ENCODE measurements at regions not wholly inside any gene's neighbourhood (a gene's known extent, or its start where the extent isn't known, plus 50 kb on each side); places are given as distances from the start of the nearest gene placed in this dataset.
A peak's percentile ranks its signal among the peaks of the same experiment; 100 is the strongest.
"Not testable (repeated sequence)": the region's sequence is repeated elsewhere in the genome, so short reads cannot be mapped to it uniquely, and the experiment has no call there.

DNA sequence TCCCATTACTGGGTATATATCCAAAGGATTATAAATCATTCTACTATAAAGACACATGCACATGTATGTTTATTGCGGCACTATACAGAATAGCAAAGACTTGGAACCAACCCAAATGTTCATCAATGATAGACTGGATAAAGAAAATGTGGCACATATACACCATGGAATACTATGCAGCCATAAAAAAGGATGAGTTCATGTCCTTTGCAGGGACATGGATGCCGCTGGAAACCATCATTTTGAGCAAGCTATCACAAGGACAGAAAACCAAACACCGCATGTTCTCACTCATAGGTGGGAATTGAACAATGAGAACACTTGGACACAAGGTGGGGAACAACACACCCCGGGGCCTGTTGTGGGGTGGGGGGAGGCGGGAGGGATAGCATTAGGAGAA is 57.0 kb upstream of the NEUROD1 start:
- DNase-seq: not testable (repeated sequence)

DNA sequence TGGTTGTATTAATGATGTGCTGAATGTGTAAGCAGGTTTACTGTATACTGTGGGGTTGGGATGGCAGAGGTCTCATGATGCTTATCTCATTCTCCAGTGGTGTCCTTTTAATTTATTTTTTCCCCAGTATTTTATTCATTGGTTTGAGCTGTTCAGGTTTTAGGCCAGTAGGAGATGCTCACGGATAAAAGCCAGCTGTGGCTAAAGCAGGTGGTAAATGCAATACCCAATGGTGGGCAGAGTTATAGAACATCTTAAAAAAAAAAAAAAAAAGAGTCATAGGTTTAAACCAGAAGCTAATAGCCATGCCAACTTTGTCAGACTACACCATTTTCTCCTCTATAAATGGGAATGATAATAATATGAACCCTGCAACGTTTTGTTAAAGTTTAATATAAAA is 57.8 kb upstream of the NEUROD1 start:
- DNase-seq: no peak

DNA sequence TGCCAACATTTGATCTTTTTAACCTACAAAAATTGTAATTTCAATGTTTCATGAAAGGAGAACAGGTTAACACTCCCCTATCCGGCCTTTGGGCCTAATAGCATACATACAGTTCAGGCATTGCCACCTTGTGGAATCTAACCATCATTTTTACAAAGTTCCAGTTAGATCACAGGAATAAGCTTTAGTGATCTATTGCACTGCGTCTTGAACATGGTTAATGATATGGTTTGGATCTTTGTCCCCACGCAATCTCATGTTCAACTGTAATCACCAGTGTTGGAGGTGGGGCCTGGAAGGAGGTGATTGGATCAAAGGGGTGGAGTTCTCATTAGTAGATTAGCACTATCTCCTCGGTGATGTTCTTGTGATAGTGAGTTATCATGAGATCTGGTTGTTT is 58.2 kb upstream of the NEUROD1 start:
- no peak for DNase-seq

DNA sequence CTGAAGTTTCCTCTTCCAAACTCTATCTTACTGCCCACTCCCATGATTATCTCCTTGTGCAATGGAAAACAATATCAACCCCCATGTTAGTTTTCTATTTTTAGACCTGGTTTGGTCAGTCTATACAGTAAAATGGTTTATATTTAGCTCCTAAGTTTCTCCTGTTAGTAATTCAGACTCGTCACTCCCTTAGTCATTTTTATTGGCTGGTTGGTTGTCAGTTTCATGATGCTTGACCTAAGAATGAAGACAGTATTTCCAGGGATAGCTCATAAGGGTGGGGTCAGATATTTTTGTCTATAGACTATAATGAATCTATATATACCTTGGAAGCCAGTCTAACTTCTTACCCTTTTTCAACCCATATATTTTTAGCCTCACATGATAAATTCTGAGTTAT is 61.4 kb upstream of the NEUROD1 start:
- no peak for DNase-seq

DNA sequence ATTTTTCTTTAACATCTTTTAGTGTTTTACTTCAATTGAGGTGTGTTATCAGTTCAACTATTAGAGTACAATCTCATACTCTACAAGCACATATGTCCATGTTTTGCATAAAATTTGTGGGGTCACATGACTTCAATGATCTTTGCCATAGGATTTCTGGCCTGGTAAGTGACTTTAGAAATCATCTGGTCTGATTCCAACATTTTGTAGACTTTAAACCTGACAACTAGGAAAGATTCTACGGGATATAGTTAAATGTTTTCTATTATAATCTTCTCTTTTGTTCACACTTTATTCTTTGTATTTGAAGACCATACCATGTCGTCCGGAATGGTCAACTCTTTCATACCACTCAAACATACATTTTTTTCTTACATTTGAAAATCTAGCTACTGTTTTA is 62.0 kb upstream of the NEUROD1 start:
- DNase-seq: no peak

DNA sequence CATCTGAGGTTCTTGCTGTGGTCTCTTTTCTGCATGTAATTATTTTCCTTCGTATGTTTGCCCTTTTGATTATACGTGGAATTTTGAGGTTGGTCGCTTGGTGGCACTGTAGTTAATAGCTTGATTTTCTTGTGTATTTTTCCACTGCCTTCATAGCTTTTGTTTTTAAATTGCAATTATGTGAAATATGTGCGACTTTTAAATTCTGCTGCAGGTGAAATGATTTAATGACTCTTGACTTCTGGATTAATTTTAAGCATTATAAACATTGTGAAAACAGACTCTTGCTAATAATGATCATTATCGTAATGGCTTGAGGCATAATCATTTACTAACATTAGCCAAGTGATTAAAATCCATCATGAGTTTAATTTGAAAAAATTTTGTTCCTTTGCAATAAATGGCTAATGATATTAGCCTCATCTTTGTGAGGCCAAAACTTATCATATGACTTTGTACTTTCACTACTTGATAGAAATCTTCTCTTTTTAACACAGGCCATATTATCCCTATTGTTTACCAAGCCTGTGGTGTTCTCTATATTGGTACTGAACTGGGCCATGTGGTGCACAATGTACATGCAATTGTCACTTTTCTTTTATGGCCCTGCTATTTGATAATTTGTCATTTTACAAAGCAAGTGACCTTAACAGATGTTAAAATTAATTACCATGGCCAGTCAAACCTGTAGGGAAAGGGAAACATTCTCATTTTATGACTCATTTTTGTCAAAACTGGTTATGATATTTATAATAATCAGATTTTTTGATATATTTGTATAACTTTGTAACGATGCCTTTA is 62.8 kb upstream of the NEUROD1 start:
- DNase-seq: peak; percentile 63

DNA sequence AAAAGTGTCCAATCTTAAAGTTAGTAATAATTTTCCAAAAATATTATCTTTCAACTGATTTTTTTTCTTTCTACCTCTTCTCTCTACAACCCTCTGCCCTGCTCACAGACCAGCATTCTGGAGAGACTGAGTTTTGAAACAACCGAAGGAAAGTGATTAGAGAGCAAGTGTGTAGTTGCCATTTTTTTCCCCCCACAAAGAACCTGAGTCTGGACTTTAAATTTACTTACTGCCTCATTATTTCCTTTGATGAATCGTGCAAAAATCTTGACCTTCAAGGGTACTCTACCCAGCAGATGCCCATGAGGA is 63.4 kb upstream of the NEUROD1 start:
- DNase-seq: no peak

DNA sequence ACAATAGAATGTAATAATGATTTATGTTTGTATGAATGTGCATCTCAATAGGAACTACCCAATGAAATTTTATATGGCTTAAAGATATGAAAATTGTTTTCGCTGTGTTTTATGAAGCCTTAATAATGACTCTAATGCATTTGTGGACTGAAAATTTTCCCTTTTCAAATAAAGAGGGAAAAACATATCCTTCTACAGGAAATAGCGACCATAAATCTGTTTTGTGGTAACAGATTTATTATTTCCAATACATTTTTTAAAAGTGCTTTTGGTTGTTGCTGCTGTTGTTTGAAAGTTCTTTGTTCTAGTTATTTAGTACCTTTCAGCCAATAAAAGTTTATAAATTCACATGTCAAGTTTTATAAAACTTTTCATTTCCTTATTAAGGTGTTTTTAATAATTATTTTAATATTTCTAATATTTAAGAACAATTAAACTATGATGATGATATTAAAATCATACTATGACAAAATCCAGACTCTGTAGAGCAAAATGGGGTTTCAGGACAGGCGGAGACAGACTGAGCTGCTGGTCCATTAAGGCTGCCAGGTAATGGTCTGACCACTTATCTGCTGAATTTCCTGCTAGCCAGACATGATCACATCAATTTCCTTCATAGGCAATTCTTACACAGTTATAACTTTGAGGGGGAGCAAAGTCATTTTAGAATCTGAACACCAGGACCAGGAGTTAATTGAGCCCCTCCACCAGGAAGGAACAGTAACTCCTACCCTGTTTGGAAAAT is 65.7 kb upstream of the NEUROD1 start:
- DNase-seq: no peak

DNA sequence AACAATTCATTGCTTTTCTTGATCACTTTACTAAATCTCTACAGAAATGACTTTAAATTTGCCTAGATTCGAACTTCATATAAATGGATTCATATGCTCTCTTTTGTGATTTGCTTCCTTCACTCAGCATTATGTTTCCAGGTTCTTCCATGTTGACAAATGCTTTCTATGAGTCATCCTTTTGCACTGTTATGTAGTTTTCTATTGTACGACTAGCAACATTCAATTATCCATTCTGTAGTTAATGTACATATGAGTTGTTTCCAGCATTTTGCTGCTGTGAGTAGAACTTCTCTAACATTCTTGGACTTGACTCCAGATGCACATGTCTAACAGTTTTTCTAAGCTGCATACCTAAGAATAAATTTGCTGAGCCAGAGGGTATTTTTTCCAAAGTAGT is 66.5 kb upstream of the NEUROD1 start:
- no peak for DNase-seq

DNA sequence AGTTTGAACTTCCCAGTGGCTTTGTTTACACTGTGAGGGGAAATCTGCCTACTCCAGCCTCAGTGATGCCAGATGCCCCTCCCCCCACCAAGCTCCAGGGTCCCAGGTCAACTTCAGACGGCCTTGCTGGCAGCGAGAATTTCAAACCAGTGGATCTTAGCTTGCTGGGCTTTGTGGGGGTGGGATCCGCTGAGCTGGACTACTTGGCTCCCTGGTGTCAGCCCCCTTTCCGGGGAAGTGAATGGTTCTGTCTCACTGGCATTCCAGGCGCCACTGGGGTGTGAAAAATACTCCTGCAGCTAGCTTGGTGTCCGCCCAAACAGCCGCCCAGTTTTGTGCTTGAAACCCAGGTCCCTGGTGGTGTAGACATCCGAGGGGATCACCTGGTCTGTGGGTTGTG is 70.0 kb upstream of the NEUROD1 start:
- no peak for DNase-seq

DNA sequence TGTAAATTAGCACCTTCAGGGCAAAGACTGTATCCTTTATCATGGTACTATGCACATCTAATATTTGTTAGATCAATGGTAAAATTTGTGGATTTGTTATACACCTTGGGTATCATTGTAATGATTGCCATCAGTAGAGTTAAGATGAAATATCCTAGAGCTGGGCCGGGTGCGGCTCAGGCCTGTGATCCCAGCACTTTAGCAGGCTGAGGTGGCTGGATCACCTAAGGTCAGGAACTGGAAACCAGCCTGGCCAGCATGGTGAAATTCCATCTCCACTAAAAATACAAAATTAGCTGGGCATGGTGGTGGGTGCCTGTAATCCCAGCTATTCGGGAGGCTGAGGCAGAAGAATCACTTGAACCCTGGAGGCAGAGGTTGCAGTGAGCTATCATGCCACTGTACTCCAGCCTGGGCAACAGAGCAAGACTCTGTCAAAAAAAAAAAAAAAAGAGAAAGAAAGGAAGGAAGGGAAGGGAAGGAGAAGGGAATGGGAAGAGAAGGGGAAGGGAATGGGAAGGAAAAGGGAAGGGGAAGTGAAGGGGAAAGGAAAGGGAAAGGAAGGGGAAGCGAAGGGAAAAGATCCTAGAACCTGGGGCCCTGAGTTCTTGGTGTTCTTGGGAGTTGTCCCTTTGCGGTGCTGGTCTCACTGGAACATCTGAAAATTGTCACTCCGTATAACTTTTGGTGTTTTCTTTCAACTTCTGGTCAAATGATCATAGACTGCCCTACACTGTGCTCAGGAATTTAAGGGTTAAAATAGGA is 71.1 kb upstream of the NEUROD1 start:
- DNase-seq: no peak

DNA sequence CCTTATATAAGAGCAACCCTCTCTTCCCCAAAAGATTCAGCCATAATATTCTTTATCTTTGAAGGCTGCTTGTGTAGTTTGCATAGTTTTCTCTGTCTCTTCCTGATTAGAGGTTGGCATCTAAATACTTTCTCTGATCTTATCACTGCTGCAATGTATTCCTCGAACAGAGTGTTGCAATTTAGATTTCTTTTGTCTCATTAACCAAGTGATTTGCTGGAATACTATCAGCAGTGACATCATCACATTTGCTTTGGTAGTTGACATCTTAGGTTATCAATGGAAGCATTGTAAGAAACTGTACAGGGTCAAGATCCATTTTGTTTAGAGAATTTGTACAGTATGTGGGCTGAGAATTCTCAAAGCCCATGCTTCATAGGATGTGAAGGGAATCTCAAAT is 72.0 kb upstream of the NEUROD1 start:
- DNase-seq: no peak

DNA sequence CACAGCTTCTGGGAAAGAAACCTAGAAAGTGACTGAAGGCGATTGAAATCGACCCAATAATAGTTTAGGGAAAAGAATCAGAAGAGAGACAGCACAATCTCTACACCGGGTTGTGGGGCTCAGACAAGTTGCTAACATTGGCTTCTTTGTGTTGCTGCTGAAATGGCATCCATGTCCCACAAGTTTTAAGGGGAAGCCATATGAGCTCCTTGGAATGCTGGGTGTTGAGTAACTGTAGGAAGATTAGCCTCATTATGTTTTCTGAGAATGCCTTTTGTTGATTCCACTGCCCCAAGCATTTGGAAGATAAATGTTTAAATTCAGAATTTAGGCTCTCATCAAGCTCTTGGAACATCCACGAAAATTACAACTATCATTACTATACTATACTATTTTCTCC is 73.4 kb upstream of the NEUROD1 start:
- no peak for DNase-seq

DNA sequence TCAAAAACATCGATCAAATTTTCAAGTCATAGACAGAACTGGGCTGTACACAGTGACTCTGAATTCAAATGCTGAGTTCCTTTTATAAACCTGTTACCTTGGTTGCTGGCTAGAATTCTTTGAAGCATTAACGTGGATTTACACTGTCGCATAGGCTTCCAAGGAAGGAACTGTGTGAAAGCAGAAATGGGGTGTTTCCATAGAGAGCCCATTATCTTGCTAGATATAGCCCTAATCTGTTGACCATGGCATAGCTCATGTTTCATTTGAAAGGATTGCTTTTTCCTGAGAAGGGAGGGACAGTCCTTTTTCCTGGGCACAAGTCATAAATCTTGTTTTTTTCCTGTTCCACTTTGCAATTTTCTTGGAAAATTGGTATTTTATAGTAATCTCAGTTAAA is 73.8 kb upstream of the NEUROD1 start:
- DNase-seq: no peak

DNA sequence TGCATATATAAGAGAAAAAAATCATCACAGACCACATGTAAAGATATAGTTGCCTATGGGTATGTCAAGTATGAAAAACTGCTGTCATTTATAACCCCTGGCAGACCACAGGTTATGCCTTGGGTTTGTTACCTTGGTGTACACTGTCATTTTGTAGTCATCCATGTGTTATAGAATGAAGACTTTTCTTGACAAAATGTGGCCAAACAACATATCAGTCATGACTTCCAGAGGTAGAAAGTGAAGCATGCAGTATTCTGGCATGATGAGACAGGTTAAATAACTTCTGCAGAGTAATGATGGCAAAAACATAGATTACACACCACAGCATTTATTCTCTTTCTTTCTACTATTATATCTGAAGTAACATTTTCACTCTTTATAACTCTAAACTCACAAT is 74.9 kb upstream of the NEUROD1 start:
- DNase-seq: no peak

DNA sequence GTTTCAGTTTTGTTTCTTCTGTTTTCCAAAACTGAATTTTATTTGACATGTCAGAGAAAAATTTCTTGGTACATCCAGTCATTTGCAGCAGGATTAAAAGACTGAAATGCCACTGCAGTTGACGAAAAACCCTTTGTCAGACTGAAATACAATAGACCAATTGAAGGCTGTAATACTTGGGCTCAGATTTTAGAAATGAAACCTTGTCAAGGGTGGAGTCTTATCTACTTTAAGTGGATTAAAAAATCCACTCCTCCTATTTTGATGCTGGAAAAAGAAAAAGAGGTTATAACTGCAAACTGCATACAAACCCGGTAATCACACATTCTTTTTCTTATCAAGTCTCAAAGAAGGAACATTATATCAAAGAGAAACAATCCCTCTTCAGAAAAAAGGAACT is 80.2 kb upstream of the NEUROD1 start:
- no peak for DNase-seq

DNA sequence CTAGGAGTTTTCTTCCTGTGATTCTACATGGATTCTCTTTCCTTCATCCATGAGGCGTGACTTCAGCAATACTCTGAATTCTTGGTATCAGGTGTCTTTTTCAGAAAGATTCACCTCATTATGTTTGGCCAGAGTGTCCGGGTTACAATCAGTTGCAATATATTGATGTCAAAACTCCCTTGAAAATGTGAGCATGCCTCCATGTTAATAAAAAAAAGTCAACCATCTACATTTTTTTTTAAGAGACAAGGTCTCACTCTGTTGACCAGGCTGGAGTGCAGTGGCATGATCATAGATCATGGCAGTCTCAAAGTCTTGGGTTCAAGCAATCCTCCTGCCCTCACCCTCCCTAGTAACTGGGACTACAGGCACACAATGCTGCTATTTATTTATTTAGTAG is 80.9 kb upstream of the NEUROD1 start:
- DNase-seq: no peak

DNA sequence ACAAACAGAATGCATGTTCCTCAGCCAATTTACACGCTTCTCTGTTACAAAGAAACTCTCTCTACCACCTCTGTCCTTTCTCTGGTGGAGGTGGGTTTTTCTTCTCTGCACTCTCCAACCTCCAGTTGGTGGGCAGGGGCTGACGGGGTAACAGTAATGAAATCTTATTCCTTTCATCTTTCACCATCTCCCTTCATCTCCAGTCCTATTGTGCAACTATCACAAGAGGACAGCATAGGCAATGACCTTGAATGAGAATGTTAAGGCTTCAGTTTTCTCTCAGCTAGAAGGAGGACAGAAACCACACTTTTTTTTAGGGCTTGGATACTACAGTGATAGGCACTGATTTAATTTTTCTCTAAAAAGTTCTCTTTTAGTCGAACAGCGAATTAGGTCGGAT is 81.7 kb upstream of the NEUROD1 start:
- no peak for DNase-seq

DNA sequence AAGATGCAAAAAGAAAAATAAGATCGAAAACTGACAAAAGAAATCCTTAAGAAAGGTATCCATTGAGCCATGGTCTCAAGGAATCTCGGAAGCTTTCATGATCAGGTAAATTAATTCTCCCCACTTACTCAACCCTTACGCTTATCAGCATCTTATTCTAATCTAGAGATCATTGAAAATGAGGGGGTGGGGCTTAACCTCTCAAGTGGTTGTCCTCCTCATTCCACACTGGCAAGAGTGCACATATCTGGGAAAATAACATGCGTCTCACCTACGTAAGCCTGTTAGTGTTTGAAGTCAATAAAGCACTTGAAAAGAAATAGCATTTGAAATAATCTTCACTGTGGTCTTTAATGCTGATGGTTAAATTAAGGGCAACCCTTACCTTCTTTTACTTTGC is 82.5 kb upstream of the NEUROD1 start:
- DNase-seq: no peak

DNA sequence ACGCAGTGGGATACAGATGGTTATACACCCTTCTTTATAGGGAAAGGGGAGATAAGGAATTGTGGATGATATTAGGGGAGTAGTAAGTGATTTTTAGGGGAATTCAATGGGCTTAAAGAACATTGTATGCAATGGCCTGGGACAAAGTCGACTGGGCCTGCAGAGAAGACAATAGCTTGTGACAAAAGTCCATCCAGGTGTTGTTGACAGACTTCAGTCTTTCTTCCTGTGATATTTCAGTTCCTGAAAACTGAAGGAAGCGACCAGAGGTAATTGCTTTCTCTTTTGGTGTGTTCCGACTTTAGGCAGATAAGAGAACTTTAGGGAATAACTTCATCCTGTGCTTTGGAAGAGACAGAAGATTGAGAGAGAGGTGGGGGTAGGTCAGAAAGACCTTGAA is 83.1 kb upstream of the NEUROD1 start:
- DNase-seq: no peak

DNA sequence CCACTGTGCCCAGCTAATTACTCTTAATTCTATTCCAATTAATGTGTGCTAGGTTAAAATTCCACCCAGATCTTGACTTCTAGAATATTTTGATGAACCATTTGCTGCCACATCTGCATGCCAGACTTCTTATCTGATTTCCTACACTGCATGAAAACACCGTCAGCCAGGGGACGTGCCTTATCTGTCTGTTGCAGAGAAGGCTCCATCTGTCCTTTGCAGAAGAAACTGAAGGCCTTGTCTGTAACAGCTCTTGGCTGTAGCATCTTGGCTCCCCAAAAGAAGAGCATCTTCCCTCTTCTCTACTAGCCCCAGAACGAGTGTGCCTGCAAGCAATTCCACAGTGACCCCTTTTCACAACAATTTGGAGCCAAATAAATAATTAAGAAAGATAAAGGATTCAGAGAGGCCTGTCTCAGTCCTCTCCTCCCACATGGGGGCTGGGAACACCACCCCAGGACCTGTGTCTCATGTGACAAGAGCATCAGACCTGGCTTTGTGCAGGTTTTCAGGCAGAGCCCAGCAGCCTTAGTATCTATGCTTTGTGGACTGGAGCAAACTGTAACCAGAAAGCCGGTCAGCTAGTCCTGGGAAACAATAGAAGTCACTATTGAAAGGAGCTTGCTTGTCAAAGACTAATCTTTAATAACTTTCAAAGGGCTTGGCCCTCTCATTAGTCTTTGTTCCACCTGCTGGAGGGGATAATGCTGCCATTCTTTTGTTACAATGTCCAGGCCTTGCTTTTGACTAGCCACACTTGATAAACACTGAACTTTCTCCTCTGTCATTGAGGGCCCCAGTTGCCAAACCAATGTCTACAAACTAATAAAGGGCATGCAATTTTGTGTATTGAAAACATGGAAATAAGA is 84.0 kb upstream of the NEUROD1 start:
- DNase-seq: no peak

DNA sequence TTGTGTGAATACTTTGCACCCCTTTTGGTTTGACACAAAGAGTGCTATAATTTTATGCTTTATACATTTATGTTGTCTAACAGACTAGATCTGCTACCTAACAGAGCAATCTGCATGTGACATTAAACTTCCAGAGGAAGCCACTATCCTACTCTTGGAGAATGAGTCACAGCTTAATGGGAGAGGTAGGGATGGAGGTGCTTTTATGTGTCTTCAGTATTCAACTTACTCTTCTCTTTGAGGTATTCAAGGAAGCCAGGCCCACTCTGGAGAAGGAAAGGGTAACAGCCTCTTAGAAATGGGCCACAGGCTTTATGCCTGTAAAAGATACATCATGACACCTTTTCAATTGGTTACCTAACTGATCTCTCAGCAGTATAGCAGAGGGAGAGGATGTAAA is 85.8 kb upstream of the NEUROD1 start:
- no peak for DNase-seq

DNA sequence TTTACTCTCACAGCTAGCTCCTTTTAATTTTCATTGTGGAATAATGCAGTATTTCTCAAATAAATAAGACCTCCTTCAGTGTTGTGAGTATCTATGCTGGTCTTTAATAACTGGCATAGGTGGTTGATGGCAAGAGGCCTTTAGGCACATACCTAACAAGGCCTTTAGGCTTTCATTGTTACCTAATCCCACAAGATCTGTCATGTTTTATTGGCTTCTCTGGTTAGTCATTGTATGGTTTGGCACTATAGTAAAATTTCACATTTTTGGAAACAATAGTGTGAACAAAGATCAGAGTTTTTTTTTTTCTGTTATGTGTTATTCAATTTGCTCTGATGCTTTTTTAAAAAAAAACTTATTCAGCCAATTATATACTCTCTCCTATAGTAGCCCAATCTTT is 89.8 kb upstream of the NEUROD1 start:
- no peak for DNase-seq

All from NCI-H446 treated with DMSO at 0.1 percent for 48 hours (cell line).